ENCODE measurements at regions not wholly inside any gene's neighbourhood (a gene's known extent, or its start where the extent isn't known, plus 50 kb on each side); places are given as distances from the start of the nearest gene placed in this dataset.
"Not testable (repeated sequence)": the region's sequence is repeated elsewhere in the genome, so short reads cannot be mapped to it uniquely, and the experiment has no call there.

- no peak for DNase-seq
These were observed 258.2 kb upstream of the IRS2 start for GRCh38 chr13:110044551-110045111.

DNA sequence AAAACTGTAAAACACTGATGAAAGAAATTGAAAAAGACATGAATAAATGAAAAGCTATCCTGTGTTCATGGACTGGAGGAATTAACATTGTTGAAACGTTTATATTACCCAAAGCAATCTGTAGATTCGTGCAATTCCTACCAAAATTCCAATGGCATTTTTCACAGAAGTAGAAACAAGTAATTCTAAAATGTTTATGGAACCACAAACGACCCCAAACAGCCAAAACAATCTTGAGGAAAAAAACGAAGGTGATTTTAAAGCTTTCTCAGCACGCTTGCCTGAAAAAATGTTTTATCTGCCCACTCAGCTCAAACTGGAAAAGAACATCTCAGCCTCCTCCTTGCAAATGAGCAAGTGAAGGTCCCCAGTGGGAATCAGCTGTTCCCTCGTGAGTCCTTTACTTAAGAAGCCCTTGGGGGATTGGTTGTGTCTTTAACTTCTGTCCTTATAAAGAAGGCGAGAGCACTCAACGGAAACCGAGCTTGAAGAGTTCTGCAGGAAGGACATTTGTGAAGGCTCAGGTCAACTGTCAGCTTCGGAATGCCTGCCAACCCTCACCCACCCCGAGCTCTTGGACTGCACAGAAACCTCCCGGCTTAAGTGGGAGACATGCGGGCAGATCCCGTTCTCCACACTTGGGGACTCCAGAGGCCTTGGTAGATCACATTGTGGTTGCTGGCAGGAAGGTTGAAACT is 256.0 kb upstream of the IRS2 start:
- DNase-seq: no peak

GRCh38 chr13:110041638-110042037 is 255.3 kb upstream of the IRS2 start:
- DNase-seq: not testable (repeated sequence)

GRCh38 chr13:110037925-110038573 is 251.7 kb upstream of the IRS2 start:
- DNase-seq: no peak

- no peak for DNase-seq
These were observed 249.7 kb upstream of the IRS2 start for GRCh38 chr13:110036060-110036459.

DNA sequence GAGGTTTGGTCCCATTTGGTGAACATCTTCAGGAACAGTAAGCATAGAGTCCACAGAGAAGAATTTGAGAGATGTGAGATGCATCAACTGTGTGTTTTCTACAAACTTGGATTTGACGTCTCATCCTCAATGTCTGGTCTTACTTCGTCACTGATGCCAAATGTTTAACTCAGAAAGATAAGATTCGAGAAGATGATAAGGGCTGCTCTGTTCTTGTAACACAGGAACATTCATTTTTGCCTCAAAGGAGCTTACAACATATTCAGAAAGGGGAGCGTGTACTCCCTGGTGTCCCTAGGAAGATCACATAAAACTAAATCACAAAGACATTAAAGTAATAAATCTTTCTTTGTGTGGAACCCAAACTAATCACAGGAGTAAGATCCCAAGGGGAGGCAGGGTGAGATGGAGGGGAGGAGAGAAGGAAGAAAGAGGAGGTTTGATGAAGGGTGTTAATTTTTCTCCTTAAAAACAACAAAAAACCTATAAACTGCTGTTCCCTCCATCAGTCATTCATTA is 247.7 kb upstream of the IRS2 start:
- no peak for DNase-seq

- DNase-seq: no peak
These were observed 246.6 kb upstream of the IRS2 start for GRCh38 chr13:110032969-110033368.

DNA sequence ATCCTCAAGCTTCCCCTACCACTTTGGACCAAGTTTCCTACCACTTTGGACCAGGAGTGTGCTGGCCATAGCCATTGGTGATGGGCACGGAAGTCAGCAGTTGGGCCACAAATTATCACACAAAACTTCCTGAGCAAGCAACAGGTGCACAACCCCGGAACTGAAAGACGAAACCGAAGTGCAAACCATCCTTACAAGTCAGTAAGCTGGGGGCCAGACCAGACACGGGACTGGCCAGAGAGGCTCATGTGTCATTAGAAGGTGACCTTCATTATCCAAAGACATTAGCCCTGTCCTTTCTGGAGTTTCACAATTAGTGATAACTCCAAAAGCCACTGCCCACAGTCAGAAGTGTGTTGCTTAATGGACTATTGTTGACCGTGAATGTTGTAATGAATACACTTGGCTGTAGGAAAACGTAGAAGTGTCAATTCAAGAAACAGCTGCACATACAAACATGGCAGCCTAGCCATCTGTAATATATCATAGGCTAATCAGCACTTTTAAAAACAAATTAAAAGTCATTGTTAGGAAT is 244.1 kb upstream of the IRS2 start:
- no peak for DNase-seq

DNA sequence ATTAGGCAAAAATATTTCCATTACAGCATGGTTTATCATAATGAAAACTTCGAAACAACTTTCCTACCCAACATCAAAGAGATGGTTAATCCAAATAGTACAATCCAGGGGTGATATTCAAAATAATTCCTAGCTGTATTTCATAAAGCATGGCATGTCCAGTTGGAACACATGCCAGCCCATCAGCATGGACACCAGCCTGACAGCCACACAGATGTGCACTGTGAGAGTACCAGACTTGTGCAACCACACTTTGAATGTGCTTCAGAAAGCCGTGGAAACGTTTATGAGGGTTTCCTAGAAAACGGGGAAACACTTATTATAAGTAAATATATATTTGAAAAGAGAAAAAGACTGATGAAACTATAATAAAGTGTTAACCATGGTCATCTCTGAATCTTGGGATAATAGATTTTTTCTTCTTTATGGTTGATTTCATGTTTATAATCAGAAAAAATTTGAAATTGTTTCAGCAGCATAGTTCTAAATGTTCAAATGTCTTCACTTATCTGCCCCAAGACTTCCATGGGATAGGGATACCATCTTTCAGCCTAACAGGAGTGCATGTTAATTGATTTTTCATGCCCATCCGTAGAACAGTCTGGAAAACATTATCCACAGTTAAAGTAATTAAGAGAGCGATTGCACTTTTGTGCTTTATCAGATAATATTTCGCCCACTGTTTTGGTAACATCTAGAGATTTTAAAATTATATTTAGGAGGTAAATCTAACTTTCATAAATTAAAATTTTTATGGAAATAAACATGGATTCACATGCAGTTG is 242.6 kb upstream of the IRS2 start:
- no peak for DNase-seq

DNA sequence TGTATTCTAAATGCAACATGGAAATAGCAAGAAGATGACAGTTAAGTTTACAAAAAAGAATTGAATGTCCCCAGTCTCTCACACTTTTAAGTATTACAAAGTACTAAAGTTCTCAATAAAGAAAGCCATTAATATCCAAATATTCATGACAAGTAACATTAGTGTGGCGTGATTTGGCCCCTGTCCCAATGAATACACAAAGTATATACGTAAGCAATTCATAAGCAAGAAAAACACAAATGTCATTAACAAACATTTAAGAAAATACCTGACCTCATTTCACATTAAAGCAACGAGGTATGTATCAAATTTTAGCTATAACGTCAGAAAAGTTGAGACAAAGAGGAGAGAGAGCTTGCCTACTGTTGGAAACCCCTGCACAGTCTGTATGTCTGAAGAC is 241.9 kb upstream of the IRS2 start:
- DNase-seq: no peak

GRCh38 chr13:110027470-110028240 is 241.3 kb upstream of the IRS2 start:
- no peak for DNase-seq

GRCh38 chr13:110024645-110024980 is 238.2 kb upstream of the IRS2 start:
- no peak for DNase-seq

- DNase-seq: no peak
These were observed 237.6 kb upstream of the IRS2 start for GRCh38 chr13:110023729-110024644.

DNA sequence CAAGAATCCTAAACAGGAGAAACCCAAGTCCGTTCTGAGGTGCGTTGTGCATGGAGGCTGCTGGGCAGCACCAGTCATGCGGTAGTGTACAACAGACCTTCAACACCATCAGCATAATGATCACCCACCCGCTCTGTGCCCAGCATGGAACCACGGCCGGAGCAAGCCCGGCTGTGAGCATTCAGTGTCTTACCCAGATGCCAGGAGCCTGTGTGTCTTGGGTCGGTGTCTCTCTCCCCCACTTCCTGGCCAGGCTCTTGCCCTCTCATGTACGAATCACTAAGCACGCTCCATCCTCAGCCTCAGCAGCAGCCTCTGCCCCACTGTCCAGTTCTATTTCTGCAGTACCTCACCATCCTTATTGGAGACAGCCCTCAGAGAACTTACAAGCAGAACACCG is 231.6 kb upstream of the IRS2 start:
- no peak for DNase-seq

DNA sequence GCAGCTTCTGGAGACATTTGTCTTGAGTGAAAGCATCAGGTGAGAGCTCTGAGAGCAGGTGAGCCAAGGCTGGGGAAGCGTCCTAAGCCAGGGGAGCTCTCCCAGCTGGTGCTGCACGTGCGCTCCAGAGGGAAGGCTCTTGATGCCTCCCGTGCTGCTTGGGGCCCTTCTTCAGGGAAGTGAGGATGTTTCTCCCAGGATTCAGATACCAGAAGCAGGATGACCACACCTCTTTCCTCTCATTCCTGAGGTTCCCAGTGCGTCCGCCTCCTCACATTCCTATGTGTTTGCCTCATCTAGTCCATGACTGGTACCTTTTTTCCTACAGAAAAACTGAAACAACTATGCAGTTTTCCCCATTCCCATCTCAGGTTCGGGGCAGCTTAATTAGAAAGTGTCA is 231.0 kb upstream of the IRS2 start:
- DNase-seq: no peak

DNA sequence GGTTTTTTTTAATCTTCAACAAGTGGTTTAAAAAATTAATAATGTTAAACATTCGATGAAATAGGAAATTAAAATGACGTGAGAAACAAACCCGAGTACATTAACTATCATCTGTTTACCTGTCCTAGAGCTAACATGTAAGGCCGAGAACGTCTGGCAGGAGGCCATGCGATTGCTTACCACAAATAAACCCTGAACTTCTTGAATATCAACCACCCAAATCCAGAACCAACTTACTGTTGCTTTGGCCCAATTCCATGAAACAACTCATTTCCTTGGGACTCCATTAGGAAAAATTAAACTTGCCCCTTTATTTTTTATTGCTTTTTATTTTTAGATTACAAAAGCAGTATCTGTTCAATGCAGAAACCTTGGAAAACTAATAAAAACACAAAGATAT is 228.9 kb upstream of the IRS2 start:
- DNase-seq: no peak

DNA sequence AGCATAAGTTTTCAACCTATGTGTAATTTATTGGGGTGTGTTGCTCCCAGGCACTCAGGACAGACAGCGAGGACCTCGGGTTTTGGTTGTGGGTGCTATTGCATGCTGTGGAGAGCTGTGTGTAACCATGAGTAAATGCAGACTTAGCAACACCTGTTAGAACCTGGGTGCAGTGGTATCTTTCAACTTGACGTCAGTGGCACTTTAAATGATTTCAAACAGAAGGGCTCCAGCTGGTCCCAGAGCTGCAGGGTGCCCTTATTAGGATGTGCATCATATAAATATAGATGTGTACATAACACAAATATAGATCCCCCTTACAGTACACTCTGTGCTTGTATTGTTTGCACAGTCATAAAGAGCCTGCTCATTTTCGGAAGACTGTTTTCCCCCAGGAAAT is 228.3 kb upstream of the IRS2 start:
- DNase-seq: no peak

- no peak for DNase-seq
These were observed 225.8 kb upstream of the IRS2 start for GRCh38 chr13:110012102-110012739.

- DNase-seq: no peak
These were observed 224.2 kb upstream of the IRS2 start for GRCh38 chr13:110010404-110011138.

DNA sequence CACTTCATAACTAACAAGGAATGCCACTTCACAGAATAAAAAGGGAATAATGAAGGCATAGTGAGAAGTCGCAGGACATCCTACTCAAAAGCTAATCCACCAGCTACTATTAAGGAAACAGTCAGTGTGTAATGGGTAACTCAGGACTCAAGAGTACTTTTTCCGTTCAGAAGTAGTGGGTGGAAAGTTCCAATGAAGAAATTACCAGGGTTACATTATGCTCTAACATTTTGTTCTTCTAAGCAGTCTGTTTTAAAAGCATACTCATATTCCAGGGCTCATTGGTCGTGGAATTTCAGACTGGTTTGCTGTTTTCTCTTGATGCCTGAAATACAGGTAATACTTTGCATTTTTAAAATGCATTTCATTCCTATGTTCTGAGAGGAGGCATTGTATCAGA is 222.4 kb upstream of the IRS2 start:
- DNase-seq: no peak

Measured in activated naive CD4-positive, alpha-beta T cell treated with anti-CD3 and anti-CD28 coated beads, Interleukin-2, amount 50 U/mL, for 16 hours (primary cell).